Loucy (cell line): ENCODE measurements at regions not wholly inside any gene's neighbourhood (a gene's known extent, or its start where the extent isn't known, plus 50 kb on each side); places are given as distances from the start of the nearest gene placed in this dataset.

ENCODE experiments used
- H2AFZ ChIP-seq: fragments of 200-600 bp; sonication (generic); 2 replicates; pipeline ENCODE4 v1.6.0; 2016; ENCODE audit warnings: antibody characterized with exemption, mild to moderate bottlenecking, low read length, moderate library complexity
- H3F3A ChIP-seq: fragments of 200-600 bp; 2 replicates; pipeline ENCODE4 v1.6.0; 2016; ENCODE audit warnings: antibody characterized with exemption, low read depth, mild to moderate bottlenecking
- H3K27me3 ChIP-seq: fragments of 200-600 bp; sonication (generic); 2 replicates; pipeline ENCODE4 v1.6.1; 2014; ENCODE audit warnings: low read length, mild to moderate bottlenecking; ENCODE audit not compliant: insufficient read depth, poor library complexity, severe bottlenecking
- H3K36me3 ChIP-seq: fragments of 200-600 bp; sonication (generic); 2 replicates; pipeline ENCODE4 v1.6.1; 2016; ENCODE audit warnings: low read length; ENCODE audit not compliant: insufficient read depth
- H3K4me1 ChIP-seq: fragments of 200-600 bp; sonication (generic); 2 replicates; pipeline ENCODE4 v1.5.1; 2014; ENCODE audit warnings: low read length, mild to moderate bottlenecking; ENCODE audit not compliant: insufficient read depth, poor library complexity, severe bottlenecking
- H3K4me2 ChIP-seq: fragments of 200-600 bp; sonication (generic); 2 replicates; pipeline ENCODE4 v1.6.0; 2014; ENCODE audit warnings: antibody characterized with exemption, low read length, low read depth, mild to moderate bottlenecking; ENCODE audit not compliant: poor library complexity, severe bottlenecking
- H3K4me3 ChIP-seq: fragments of 200-600 bp; sonication (generic); 2 replicates; pipeline ENCODE4 v1.5.1; 2014; ENCODE audit warnings: low read length, mild to moderate bottlenecking, mixed read lengths; ENCODE audit not compliant: poor library complexity, severe bottlenecking
- H3K79me2 ChIP-seq: fragments of 200-600 bp; sonication (generic); 2 replicates; pipeline ENCODE4 v1.6.1; 2014; ENCODE audit warnings: low read length; ENCODE audit not compliant: insufficient read depth
- H3K9ac ChIP-seq: fragments of 200-600 bp; sonication (generic); 2 replicates; pipeline ENCODE4 v1.6.0; 2014; ENCODE audit warnings: mild to moderate bottlenecking, low read depth, low read length, moderate library complexity; ENCODE audit not compliant: poor library complexity, severe bottlenecking
- H3K9me2 ChIP-seq: fragments of 200-600 bp; sonication (generic); replicated peaks from 2 replicates; pipeline ENCODE4 v1.6.1; 2016; ENCODE audit warnings: low read depth, low read length, mixed read lengths
- H3K9me3 ChIP-seq: fragments of 200-600 bp; sonication (generic); 2 replicates; pipeline ENCODE4 v1.6.1; 2014; ENCODE audit warnings: mild to moderate bottlenecking, antibody characterized with exemption, low read length, low read depth; ENCODE audit not compliant: insufficient read depth
- H4K20me1 ChIP-seq: fragments of 200-600 bp; sonication (generic); 2 replicates; pipeline ENCODE4 v1.6.0; 2014; ENCODE audit warnings: antibody characterized with exemption, low read length, mild to moderate bottlenecking; ENCODE audit not compliant: insufficient read depth, poor library complexity, severe bottlenecking
- EZH2phosphoT487 ChIP-seq: fragments of 200-600 bp; IDR thresholded peaks from 2 replicates; pipeline ENCODE4 v1.6.1; 2018; ENCODE audit warnings: antibody characterized with exemption, mild to moderate bottlenecking, moderate library complexity, borderline replicate concordance
- TF ChIP-seq, protein P1 (sequence below): fragments of 200-600 bp; sonication (generic); conservative IDR thresholded peaks from 2 replicates; pipeline ENCODE4 v1.5.1; 2014; ENCODE audit warnings: mild to moderate bottlenecking, antibody characterized with exemption, low read length

DNA sequence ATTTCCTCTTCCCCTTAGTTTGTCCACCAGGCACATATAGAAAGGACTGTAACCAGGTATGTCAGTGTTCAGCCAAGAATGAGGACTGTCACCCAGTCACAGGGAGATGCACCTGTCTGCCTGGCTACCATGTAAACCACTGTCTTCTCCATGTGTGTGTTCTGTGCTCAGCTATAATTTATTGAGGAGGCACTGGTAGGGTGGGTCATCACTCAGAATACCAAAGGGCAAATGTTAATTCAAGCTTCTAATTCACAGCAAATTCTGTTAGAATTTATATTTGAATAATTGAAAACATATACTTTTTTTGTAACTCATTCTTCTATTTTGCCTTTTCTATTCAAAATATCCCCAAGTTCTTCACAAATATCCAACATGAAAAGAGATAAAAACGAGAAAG, 780.4 kb downstream of the MECOM start:
- H3K27me3 ChIP-seq: no peaks in the 10 kb centered on the region
- no peak for TF ChIP-seq EZH2phosphoT487
- TF ChIP-seq, protein P1, sequence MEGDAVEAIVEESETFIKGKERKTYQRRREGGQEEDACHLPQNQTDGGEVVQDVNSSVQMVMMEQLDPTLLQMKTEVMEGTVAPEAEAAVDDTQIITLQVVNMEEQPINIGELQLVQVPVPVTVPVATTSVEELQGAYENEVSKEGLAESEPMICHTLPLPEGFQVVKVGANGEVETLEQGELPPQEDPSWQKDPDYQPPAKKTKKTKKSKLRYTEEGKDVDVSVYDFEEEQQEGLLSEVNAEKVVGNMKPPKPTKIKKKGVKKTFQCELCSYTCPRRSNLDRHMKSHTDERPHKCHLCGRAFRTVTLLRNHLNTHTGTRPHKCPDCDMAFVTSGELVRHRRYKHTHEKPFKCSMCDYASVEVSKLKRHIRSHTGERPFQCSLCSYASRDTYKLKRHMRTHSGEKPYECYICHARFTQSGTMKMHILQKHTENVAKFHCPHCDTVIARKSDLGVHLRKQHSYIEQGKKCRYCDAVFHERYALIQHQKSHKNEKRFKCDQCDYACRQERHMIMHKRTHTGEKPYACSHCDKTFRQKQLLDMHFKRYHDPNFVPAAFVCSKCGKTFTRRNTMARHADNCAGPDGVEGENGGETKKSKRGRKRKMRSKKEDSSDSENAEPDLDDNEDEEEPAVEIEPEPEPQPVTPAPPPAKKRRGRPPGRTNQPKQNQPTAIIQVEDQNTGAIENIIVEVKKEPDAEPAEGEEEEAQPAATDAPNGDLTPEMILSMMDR: no peak
- H3K4me1 ChIP-seq: peaks cover 3% of the 10 kb centered on the region
- no peaks in the 10 kb centered on the region for H3F3A ChIP-seq
- H3K4me2 ChIP-seq: no peak overlapping the region
- no peaks in the 10 kb centered on the region for H3K36me3 ChIP-seq
- no peaks in the 10 kb centered on the region for H3K9me2 ChIP-seq
- no peaks in the 10 kb centered on the region for H3K79me2 ChIP-seq
- no peak overlapping the region for H3K4me3 ChIP-seq
- H2AFZ ChIP-seq: no peak overlapping the region
- no peaks in the 10 kb centered on the region for H3K9me3 ChIP-seq
- H4K20me1 ChIP-seq: no peaks in the 10 kb centered on the region
- no peak overlapping the region for H3K9ac ChIP-seq

DNA sequence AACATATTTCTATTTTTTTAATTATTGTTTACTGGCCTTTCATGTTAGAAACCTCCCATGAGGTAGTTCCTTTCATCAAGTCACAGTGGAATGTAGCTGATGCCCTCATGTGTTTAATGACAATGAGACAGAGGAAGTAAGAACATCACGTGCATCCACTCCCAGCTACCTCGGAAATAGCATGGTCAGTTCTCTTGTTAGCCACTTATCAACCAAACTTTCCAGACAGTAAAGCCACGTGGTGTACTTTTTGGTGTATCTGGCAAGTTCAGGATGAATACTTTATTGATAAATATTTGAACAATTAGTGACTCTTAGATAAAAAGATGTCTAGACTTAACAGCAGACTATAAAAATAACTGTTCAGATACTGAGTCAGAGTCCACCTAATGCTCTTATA, 781.7 kb downstream of the MECOM start:
- H3K4me2 ChIP-seq: no peak overlapping the region
- no peaks in the 10 kb centered on the region for H3K36me3 ChIP-seq
- no peaks in the 10 kb centered on the region for H3K79me2 ChIP-seq
- no peaks in the 10 kb centered on the region for H4K20me1 ChIP-seq
- H3K9me3 ChIP-seq: no peaks in the 10 kb centered on the region
- peaks cover 8% of the 10 kb centered on the region for H3K4me1 ChIP-seq
- H2AFZ ChIP-seq: no peak overlapping the region
- H3K27me3 ChIP-seq: no peaks in the 10 kb centered on the region
- TF ChIP-seq EZH2phosphoT487: no peak
- H3K4me3 ChIP-seq: no peak overlapping the region
- no peak overlapping the region for H3K9ac ChIP-seq
- no peaks in the 10 kb centered on the region for H3F3A ChIP-seq
- no peaks in the 10 kb centered on the region for H3K9me2 ChIP-seq

DNA sequence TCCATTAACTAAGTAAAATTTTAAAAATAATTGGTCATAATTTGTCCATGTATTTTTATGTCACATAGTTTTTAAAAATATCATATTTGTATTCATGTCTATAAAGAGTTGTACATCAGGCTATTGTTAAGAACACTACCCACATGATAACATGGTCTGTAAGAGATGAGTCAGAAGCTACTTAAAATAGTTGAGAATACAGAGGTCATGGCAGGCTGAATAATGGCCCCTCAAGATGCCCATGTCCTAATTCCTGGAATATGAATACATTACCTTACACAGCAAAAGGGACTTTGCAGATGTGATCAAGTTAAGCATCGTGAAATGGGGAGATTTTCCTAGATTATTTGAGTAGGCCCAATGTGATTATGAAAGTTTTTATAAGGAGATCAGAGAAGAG, 782.9 kb upstream of the GOLIM4 start:
- Histone ChIP-seq H3K27me3 (peaks cover 18% of the 10 kb centered on the region), H3F3A (no peaks in the 10 kb centered on the region), H2AFZ (no peak overlapping the region), H3K9ac (no peak overlapping the region), H3K4me3 (no peak overlapping the region), H4K20me1 (no peaks in the 10 kb centered on the region), H3K36me3 (no peaks in the 10 kb centered on the region), H3K9me2 (no peaks in the 10 kb centered on the region), H3K9me3 (no peaks in the 10 kb centered on the region), H3K79me2 (no peaks in the 10 kb centered on the region), H3K4me1 (peaks cover 8% of the 10 kb centered on the region), H3K4me2 (no peak overlapping the region)
- TF ChIP-seq EZH2phosphoT487: no peak
- TF ChIP-seq, protein P1: no peak

DNA sequence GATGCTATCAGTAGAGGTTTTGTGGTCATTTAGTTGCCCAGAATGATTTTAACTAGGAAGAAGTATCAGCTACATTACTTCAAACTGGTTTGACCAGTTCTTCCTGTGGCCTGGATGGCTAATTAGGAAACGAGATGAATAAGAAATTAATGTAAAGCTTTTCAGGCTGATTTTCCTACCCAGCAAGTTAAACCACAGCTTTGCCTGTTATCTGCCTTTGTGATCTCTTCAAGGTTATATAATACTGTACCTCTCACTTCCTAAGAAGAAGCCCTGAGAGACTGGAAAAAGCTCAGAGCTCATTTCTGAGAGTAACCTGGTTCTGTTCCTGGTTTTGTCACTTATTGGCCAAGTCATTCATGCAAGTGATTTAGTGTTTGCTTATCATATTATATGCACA, 782.2 kb upstream of the GOLIM4 start:
- Histone ChIP-seq H3F3A (no peaks in the 10 kb centered on the region), H3K9ac (no peak overlapping the region), H3K79me2 (no peaks in the 10 kb centered on the region), H3K9me2 (no peaks in the 10 kb centered on the region), H3K4me2 (no peak overlapping the region), H4K20me1 (no peaks in the 10 kb centered on the region), H2AFZ (no peak overlapping the region), H3K4me1 (peaks cover 8% of the 10 kb centered on the region), H3K4me3 (no peak overlapping the region), H3K9me3 (no peaks in the 10 kb centered on the region), H3K27me3 (peaks cover 20% of the 10 kb centered on the region), H3K36me3 (no peaks in the 10 kb centered on the region)
- TF ChIP-seq EZH2phosphoT487: no peak
- TF ChIP-seq, protein P1: no peak
